Activated naive CD8-positive, alpha-beta T cell treated with anti-CD3 and anti-CD28 coated beads, Interleukin-2, amount 50 U/mL, for 24 hours (primary cell): ENCODE measurements at regions not wholly inside any gene's neighbourhood (a gene's known extent, or its start where the extent isn't known, plus 50 kb on each side); places are given as distances from the start of the nearest gene placed in this dataset.

Source experiments
- ATAC-seq: fragments of 150-1000 bp; cut with Tn5 transposase; one replicate; pipeline ENCODE4 v1.10.0; 2021
- DNase-seq: peaks from one replicate; pipeline ENCODE4 v3.0.0; 2021
- H3K27ac Mint-ChIP-seq: one replicate; pipeline ENCODE4 v1.8.0; 2021; ENCODE audit warnings: mild to moderate bottlenecking, mixed read lengths
- H3K27me3 Mint-ChIP-seq: one replicate; pipeline ENCODE4 v1.8.0; 2021; ENCODE audit warnings: mixed read lengths
- H3K36me3 Mint-ChIP-seq: one replicate; pipeline ENCODE4 v1.8.0; 2021; ENCODE audit warnings: low read depth, mixed read lengths
- H3K4me1 Mint-ChIP-seq: one replicate; pipeline ENCODE4 v1.8.0; 2021; ENCODE audit warnings: mixed read lengths
- H3K4me3 Mint-ChIP-seq: one replicate; pipeline ENCODE4 v1.8.0; 2021; ENCODE audit warnings: mild to moderate bottlenecking, moderate library complexity, mixed read lengths
- H3K9me3 Mint-ChIP-seq: one replicate; pipeline ENCODE4 v1.8.0; 2021; ENCODE audit warnings: mixed read lengths

DNA sequence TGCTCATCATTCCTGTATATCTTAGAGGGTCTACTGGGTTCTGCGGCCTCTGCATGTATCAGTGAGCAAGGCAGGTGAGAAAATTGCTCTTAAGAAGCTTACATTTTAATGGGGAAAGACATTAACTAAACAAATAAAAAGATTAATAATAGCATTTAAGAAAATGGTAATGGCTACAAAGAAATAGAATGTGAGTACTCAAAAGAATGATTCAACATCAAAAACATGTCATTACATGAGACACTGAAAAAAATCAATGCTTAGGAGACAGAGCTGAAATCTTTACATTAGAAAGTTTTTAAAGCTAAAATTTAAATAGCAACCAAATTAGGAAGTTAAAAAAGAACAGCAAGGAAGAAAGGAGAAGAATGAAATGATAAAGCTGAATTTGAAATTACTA, 146.9 kb upstream of the PHACTR1 start:
- H3K27ac Mint-ChIP-seq, result no peak overlapping the region
- H3K36me3 Mint-ChIP-seq, result no peaks in the 10 kb centered on the region
- no peaks in the 10 kb centered on the region for H3K4me1 Mint-ChIP-seq
- ATAC-seq (no peak), DNase-seq (no peak)
- H3K27me3 Mint-ChIP-seq, result peaks cover 1% of the 10 kb centered on the region
- H3K4me3 Mint-ChIP-seq, result no peak overlapping the region
- no peaks in the 10 kb centered on the region for H3K9me3 Mint-ChIP-seq

GRCh38 chr6:12570461-12571030, 146.0 kb upstream of the PHACTR1 start:
- no peaks in the 10 kb centered on the region for H3K4me1 Mint-ChIP-seq
- no peaks in the 10 kb centered on the region for H3K9me3 Mint-ChIP-seq
- H3K27ac Mint-ChIP-seq, result no peak overlapping the region
- DNase-seq (no peak), ATAC-seq (no peak)
- H3K4me3 Mint-ChIP-seq, result no peak overlapping the region
- H3K27me3 Mint-ChIP-seq, result peaks cover 1% of the 10 kb centered on the region
- no peaks in the 10 kb centered on the region for H3K36me3 Mint-ChIP-seq

DNA sequence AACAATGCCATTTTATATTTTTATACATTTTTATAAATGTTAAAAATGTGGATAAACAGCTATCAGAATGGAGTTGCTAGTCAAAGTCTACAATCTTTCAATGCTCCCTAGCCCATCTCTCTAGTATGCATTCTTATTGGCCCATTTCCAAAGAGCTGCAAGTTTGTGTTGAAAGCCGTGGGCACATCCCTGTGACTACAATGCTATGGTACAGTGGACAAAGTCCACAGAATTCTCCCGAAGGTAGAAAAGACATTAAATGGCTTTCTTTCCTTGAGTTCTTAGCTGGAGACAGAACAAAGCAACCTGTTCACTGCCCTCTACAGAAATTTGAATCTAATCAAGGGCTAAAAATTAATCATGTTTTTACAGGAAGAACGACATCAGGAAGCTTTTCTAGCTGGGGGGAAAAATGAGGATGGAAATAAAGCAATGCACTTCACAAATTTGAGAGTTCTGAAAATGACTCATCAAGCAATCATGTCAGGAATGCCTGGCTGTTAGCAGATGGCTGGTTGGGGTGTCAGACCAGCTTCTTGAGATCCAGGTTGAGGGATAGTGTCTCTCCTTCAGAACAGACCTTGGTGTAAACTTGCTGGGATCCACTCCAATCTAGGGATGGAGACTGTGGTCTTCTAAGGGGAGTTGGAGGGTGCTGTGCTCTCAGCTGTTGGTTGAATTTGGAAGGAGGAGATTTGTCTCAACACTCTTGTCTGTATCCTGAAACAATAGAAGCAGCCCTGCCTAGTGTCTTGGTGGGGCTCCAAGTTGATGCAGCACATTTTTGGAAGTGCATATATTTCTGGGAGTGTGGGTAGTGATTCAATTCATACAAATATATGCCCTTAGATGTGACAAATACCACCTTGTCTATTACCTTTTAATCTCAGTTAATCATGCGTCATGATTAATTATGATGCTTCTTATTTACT, 143.4 kb upstream of the PHACTR1 start:
- DNase-seq, result no peak
- no peaks in the 10 kb centered on the region for H3K4me1 Mint-ChIP-seq

GRCh38 chr6:12575961-12576360, 140.6 kb upstream of the PHACTR1 start:
- no peak for DNase-seq
- H3K4me1 Mint-ChIP-seq, result no peaks in the 10 kb centered on the region
- no peaks in the 10 kb centered on the region for H3K9me3 Mint-ChIP-seq
- no peak for ATAC-seq
- no peak overlapping the region for H3K27ac Mint-ChIP-seq
- H3K4me3 Mint-ChIP-seq, result no peak overlapping the region
- H3K27me3 Mint-ChIP-seq, result no peaks in the 10 kb centered on the region
- no peaks in the 10 kb centered on the region for H3K36me3 Mint-ChIP-seq

More for the DNA sequence above, 143.4 kb upstream of the PHACTR1 start:
- Mint-ChIP-seq H3K27me3 (peaks cover 1% of the 10 kb centered on the region), H3K27ac (no peak overlapping the region), H3K36me3 (no peaks in the 10 kb centered on the region), H3K4me3 (no peak overlapping the region), H3K9me3 (no peaks in the 10 kb centered on the region)
- no peak for ATAC-seq

DNA sequence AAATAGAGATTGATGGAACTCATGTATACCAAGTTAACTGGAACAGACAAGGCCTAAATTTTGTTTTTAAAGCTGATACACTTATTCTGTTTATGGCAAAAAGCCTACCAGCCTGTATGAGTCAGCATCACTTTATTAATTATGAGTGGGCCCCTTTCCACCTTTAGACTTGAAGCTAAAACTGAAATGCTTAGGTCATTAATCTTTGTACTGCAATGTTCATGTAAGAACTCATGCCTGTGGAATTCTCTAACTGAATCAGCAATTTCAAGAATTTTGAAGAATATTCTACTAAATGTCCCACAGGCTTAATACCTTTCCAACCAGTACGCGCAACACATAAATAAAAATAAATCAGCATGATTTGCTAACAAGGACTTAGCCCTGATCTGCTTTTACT, 140.2 kb upstream of the PHACTR1 start:
- DNase-seq (no peak), ATAC-seq (no peak)
- no peak overlapping the region for H3K27ac Mint-ChIP-seq
- H3K4me1 Mint-ChIP-seq, result no peaks in the 10 kb centered on the region
- no peaks in the 10 kb centered on the region for H3K36me3 Mint-ChIP-seq
- no peaks in the 10 kb centered on the region for H3K9me3 Mint-ChIP-seq
- no peak overlapping the region for H3K4me3 Mint-ChIP-seq
- H3K27me3 Mint-ChIP-seq, result no peaks in the 10 kb centered on the region

GRCh38 chr6:12577124-12577850, 139.3 kb upstream of the PHACTR1 start:
- no peaks in the 10 kb centered on the region for H3K4me1 Mint-ChIP-seq
- no peak overlapping the region for H3K27ac Mint-ChIP-seq
- H3K36me3 Mint-ChIP-seq, result no peaks in the 10 kb centered on the region
- no peak overlapping the region for H3K4me3 Mint-ChIP-seq
- DNase-seq, result no peak
- no peak for ATAC-seq
- no peaks in the 10 kb centered on the region for H3K27me3 Mint-ChIP-seq
- no peaks in the 10 kb centered on the region for H3K9me3 Mint-ChIP-seq

- Mint-ChIP-seq H3K4me1 (no peaks in the 10 kb centered on the region), H3K27me3 (no peaks in the 10 kb centered on the region), H3K27ac (no peak overlapping the region), H3K4me3 (no peak overlapping the region), H3K36me3 (no peaks in the 10 kb centered on the region), H3K9me3 (no peaks in the 10 kb centered on the region)
- ATAC-seq (no peak), DNase-seq (no peak)
These were observed 138.5 kb upstream of the PHACTR1 start for GRCh38 chr6:12578097-12578496.

DNA sequence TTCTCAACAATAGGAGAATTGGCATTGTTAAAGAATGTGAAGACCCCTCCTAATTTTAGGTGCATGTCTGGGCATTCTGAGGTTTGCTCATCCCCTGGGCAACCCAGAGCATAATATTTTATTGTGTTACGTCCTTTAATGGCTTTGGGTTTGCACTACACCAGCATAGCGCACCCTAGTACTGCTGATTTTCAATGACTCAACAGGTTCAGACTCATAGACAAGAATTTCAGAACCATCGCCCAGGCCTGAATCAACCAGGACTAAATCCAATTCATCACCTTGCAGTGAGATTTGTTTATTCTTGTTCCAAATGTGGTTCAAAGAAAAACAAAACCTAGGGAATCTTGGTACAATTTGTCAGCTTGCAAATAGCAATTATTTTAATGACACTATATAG, 137.8 kb upstream of the PHACTR1 start:
- no peaks in the 10 kb centered on the region for H3K9me3 Mint-ChIP-seq
- H3K36me3 Mint-ChIP-seq, result no peaks in the 10 kb centered on the region
- H3K27me3 Mint-ChIP-seq, result no peaks in the 10 kb centered on the region
- ATAC-seq (no peak), DNase-seq (no peak)
- no peak overlapping the region for H3K27ac Mint-ChIP-seq
- H3K4me3 Mint-ChIP-seq, result no peak overlapping the region
- no peaks in the 10 kb centered on the region for H3K4me1 Mint-ChIP-seq

DNA sequence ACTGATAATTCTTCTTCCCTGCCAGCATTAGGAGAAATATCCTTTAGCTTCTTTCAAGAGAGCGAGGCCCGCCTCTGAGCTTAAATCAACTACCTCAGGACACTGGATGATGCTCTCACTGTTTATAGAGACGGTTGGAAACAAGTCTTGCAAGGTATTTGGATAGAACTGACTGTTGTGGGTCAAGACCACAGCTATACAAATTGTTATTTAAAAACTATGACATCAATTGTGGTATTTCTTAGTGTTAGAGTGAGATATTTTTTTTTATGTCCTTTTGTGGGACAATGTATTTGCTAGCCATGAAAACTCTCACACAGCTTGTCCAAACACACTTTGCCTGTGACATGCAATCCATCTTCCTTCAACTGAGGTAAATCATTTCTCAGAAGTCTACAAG, 136.3 kb upstream of the PHACTR1 start:
- ATAC-seq (no peak), DNase-seq (no peak)
- Mint-ChIP-seq H3K4me1 (no peaks in the 10 kb centered on the region), H3K27ac (no peak overlapping the region), H3K36me3 (no peaks in the 10 kb centered on the region), H3K27me3 (peaks cover 3% of the 10 kb centered on the region), H3K4me3 (no peak overlapping the region), H3K9me3 (no peaks in the 10 kb centered on the region)

- peaks cover 8% of the 10 kb centered on the region for H3K27me3 Mint-ChIP-seq
- H3K36me3 Mint-ChIP-seq, result no peaks in the 10 kb centered on the region
- H3K27ac Mint-ChIP-seq, result no peak overlapping the region
- H3K4me3 Mint-ChIP-seq, result no peak overlapping the region
- H3K4me1 Mint-ChIP-seq, result peaks cover 3% of the 10 kb centered on the region
- DNase-seq, result no peak
- no peaks in the 10 kb centered on the region for H3K9me3 Mint-ChIP-seq
- ATAC-seq, result no peak
These were observed 134.0 kb upstream of the PHACTR1 start for GRCh38 chr6:12582421-12583110.

GRCh38 chr6:12584631-12585405, 131.7 kb upstream of the PHACTR1 start:
- Mint-ChIP-seq H3K9me3 (no peaks in the 10 kb centered on the region), H3K27ac (no peak overlapping the region), H3K27me3 (peaks cover 12% of the 10 kb centered on the region), H3K36me3 (no peaks in the 10 kb centered on the region), H3K4me1 (peaks cover 3% of the 10 kb centered on the region), H3K4me3 (no peak overlapping the region)
- DNase-seq, result no peak
- ATAC-seq, result no peak

DNA sequence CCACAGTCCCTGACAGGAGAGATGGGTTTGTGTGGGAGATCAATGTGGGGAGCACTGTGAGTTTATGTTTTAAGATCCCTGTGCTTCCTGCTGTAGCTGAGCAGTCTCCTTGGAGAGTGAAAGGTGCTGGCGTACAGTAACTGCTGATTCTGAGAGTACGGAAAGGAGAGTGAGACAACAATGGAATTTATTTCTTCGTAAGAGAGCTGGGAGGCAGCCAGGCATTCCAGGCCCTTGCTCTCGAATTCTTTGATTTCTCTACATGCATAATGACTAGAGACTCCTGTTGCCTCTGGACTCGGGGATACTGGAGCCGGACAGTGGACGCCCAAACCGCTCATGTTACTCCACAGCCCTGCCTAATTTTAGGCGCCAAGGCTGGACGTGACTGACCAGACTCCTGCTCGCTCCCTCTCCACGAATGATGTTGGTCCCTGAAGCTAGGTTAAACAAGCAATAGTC, 131.0 kb upstream of the PHACTR1 start:
- H3K4me1 Mint-ChIP-seq, result peaks cover 3% of the 10 kb centered on the region
- H3K27me3 Mint-ChIP-seq, result peaks cover 12% of the 10 kb centered on the region
- no peak for DNase-seq
- no peak overlapping the region for H3K4me3 Mint-ChIP-seq
- ATAC-seq, result no peak
- no peak overlapping the region for H3K27ac Mint-ChIP-seq
- no peaks in the 10 kb centered on the region for H3K36me3 Mint-ChIP-seq
- no peaks in the 10 kb centered on the region for H3K9me3 Mint-ChIP-seq

DNA sequence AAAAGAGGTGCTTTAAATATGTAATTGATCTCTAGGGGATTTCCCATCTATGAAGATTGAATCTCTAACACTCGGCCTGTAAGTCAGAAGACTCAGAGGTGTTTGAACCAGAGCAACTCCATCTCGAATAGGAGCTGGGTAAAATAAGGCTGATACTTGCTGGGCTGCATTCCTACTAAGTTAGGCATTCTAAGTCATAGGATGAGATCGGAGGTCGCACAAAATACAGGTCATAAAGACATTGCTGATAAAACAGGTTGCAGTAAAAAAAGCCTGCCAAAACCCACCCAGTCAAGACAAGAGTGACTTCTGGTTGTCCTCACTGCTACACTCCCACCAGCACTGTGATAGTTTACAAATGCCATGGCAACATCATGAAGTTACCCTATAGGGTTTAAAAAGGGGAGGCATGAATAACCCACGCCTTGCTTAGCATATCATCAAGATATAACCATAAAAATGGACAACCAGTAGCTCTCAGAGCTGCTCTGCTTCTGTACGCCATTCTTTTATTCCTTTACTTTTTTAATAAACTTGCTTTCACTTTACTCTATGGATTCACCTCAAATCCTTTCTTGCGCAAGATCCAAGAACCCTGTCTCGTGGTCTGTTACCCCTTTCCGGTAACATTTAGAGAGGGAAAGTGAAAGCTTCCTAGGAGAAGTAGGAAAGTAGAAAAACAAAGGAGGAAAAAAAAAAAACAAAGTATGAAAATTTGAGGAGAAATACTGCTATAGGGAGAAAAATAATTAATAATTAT, 129.7 kb upstream of the PHACTR1 start:
- ATAC-seq (no peak), DNase-seq (no peak)
- H3K4me3 Mint-ChIP-seq, result no peak overlapping the region
- H3K9me3 Mint-ChIP-seq, result no peaks in the 10 kb centered on the region
- H3K27me3 Mint-ChIP-seq, result peaks cover 12% of the 10 kb centered on the region
- H3K4me1 Mint-ChIP-seq, result peaks cover 3% of the 10 kb centered on the region
- no peaks in the 10 kb centered on the region for H3K36me3 Mint-ChIP-seq
- H3K27ac Mint-ChIP-seq, result no peak overlapping the region
